ENCODE measurements at regions not wholly inside any gene's neighbourhood (a gene's known extent, or its start where the extent isn't known, plus 50 kb on each side); places are given as distances from the start of the nearest gene placed in this dataset.

- H3K27ac ChIP-seq = no peak overlapping the region
- no peak overlapping the region for H3K4me2 ChIP-seq
- H3K79me2 ChIP-seq (ENCODE audit: insufficient read depth, low read depth) = no peaks in the 10 kb centered on the region
- H3K27me3 ChIP-seq (ENCODE audit: insufficient read depth, low read depth) = no peaks in the 10 kb centered on the region
- H3K4me1 ChIP-seq (ENCODE audit: low read depth, poor library complexity, severe bottlenecking) = no peaks in the 10 kb centered on the region
- H4K20me1 ChIP-seq (ENCODE audit: insufficient read depth) = no peaks in the 10 kb centered on the region
- no peak overlapping the region for H3K9ac ChIP-seq
- no peak overlapping the region for H3K4me3 ChIP-seq (IDR thresholded peaks at IDR 0.05; ENCODE audit: insufficient read depth, low read depth, low read length)
- H2AFZ ChIP-seq (ENCODE audit: low read depth) = no peak overlapping the region
- H3K36me3 ChIP-seq (ENCODE audit: insufficient read depth) = no peaks in the 10 kb centered on the region
- no peak for TF ChIP-seq CTCF (conservative IDR thresholded peaks at IDR 0.05; ENCODE audit: low read depth, low read length)
Observed at GRCh38 chr16:14368399-14368798, 261.7 kb downstream of the PARN start.

- no peak overlapping the region for H3K4me3 ChIP-seq (IDR thresholded peaks at IDR 0.05; ENCODE audit: insufficient read depth, low read depth, low read length)
- no peak overlapping the region for H2AFZ ChIP-seq (ENCODE audit: low read depth)
- no peak overlapping the region for H3K9ac ChIP-seq
- H4K20me1 ChIP-seq (ENCODE audit: insufficient read depth) = no peaks in the 10 kb centered on the region
- H3K27ac ChIP-seq = no peak overlapping the region
- TF ChIP-seq CTCF (conservative IDR thresholded peaks at IDR 0.05; ENCODE audit: low read depth, low read length) = no peak
- H3K79me2 ChIP-seq (ENCODE audit: insufficient read depth, low read depth) = no peaks in the 10 kb centered on the region
- no peaks in the 10 kb centered on the region for H3K27me3 ChIP-seq (ENCODE audit: insufficient read depth, low read depth)
- H3K36me3 ChIP-seq (ENCODE audit: insufficient read depth) = no peaks in the 10 kb centered on the region
- no peaks in the 10 kb centered on the region for H3K4me1 ChIP-seq (ENCODE audit: low read depth, poor library complexity, severe bottlenecking)
- no peak overlapping the region for H3K4me2 ChIP-seq
Observed at GRCh38 chr16:14366974-14367707, 262.9 kb downstream of the PARN start.

GRCh38 chr16:14366447-14366846 is 263.6 kb downstream of the PARN start:
- no peaks in the 10 kb centered on the region for H3K27me3 ChIP-seq (ENCODE audit: insufficient read depth, low read depth)
- H3K4me3 ChIP-seq (IDR thresholded peaks at IDR 0.05; ENCODE audit: insufficient read depth, low read depth, low read length) = no peak overlapping the region
- no peak overlapping the region for H3K4me2 ChIP-seq
- no peaks in the 10 kb centered on the region for H3K79me2 ChIP-seq (ENCODE audit: insufficient read depth, low read depth)
- H3K9ac ChIP-seq = no peak overlapping the region
- no peak overlapping the region for H2AFZ ChIP-seq (ENCODE audit: low read depth)
- no peaks in the 10 kb centered on the region for H3K36me3 ChIP-seq (ENCODE audit: insufficient read depth)
- TF ChIP-seq CTCF (conservative IDR thresholded peaks at IDR 0.05; ENCODE audit: low read depth, low read length) = no peak
- no peaks in the 10 kb centered on the region for H3K4me1 ChIP-seq (ENCODE audit: low read depth, poor library complexity, severe bottlenecking)
- H3K27ac ChIP-seq = no peak overlapping the region
- H4K20me1 ChIP-seq (ENCODE audit: insufficient read depth) = no peaks in the 10 kb centered on the region

- Histone ChIP-seq H2AFZ (ENCODE audit: low read depth) (no peak overlapping the region), H4K20me1 (ENCODE audit: insufficient read depth) (no peaks in the 10 kb centered on the region), H3K27ac (no peak overlapping the region), H3K36me3 (ENCODE audit: insufficient read depth) (no peaks in the 10 kb centered on the region), H3K4me2 (no peak overlapping the region), H3K9ac (no peak overlapping the region), H3K27me3 (ENCODE audit: insufficient read depth, low read depth) (no peaks in the 10 kb centered on the region), H3K4me1 (ENCODE audit: low read depth, poor library complexity, severe bottlenecking) (no peaks in the 10 kb centered on the region), H3K79me2 (ENCODE audit: insufficient read depth, low read depth) (no peaks in the 10 kb centered on the region), H3K4me3 (IDR thresholded peaks at IDR 0.05; ENCODE audit: insufficient read depth, low read depth, low read length) (no peak overlapping the region)
- TF ChIP-seq CTCF (conservative IDR thresholded peaks at IDR 0.05; ENCODE audit: low read depth, low read length) = no peak
Observed at GRCh38 chr16:14365200-14365851, 264.7 kb downstream of the PARN start.

All from KMS-11 (cell line).